GM18870 (cell line): ENCODE measurements at regions not wholly inside any gene's neighbourhood (a gene's known extent, or its start where the extent isn't known, plus 50 kb on each side); places are given as distances from the start of the nearest gene placed in this dataset.
"Not testable (repeated sequence)": the region's sequence is repeated elsewhere in the genome, so short reads cannot be mapped to it uniquely, and the experiment has no call there.

Experiments used
- ATAC-seq: cut with Tn5 transposase; IDR thresholded peaks from one replicate; pipeline ENCODE4 v1.9.1; 2021; ENCODE audit warnings: moderate library complexity; ENCODE audit not compliant: unreplicated experiment

- not testable (repeated sequence) for ATAC-seq
Observed at GRCh38 chr10:46740368-46740767, 161.4 kb downstream of the SYT15 start.

- ATAC-seq, result peak; percentile 6
Observed at GRCh38 chr10:46749003-46749402, 162.2 kb upstream of the PTPN20 start.

GRCh38 chr10:46749470-46749869 is 161.8 kb upstream of the PTPN20 start:
- peak; percentile 55 for ATAC-seq

GRCh38 chr10:46753763-46754162 is 157.5 kb upstream of the PTPN20 start:
- not testable (repeated sequence) for ATAC-seq

GRCh38 chr10:46761471-46761870 is 149.8 kb upstream of the PTPN20 start:
- peak; percentile 96 for ATAC-seq

- ATAC-seq, result not testable (repeated sequence)
Observed at GRCh38 chr10:46768515-46769291, 142.5 kb upstream of the PTPN20 start.

- not testable (repeated sequence) for ATAC-seq
Observed at GRCh38 chr10:46773178-46773896, 137.9 kb upstream of the PTPN20 start.

GRCh38 chr10:46773897-46774236 is 137.4 kb upstream of the PTPN20 start:
- not testable (repeated sequence) for ATAC-seq

GRCh38 chr10:46774366-46774765 is 136.9 kb upstream of the PTPN20 start:
- not testable (repeated sequence) for ATAC-seq

GRCh38 chr10:46774945-46775667 is 136.1 kb upstream of the PTPN20 start:
- ATAC-seq, result not testable (repeated sequence)

- ATAC-seq, result not testable (repeated sequence)
Observed at GRCh38 chr10:46775668-46776059, 135.6 kb upstream of the PTPN20 start.

GRCh38 chr10:46779571-46779970 is 131.7 kb upstream of the PTPN20 start:
- not testable (repeated sequence) for ATAC-seq

- not testable (repeated sequence) for ATAC-seq
Observed at GRCh38 chr10:46780164-46780563, 131.1 kb upstream of the PTPN20 start.

GRCh38 chr10:46781001-46781400 is 130.2 kb upstream of the PTPN20 start:
- ATAC-seq, result not testable (repeated sequence)

GRCh38 chr10:46782001-46782874 is 129.0 kb upstream of the PTPN20 start:
- ATAC-seq, result peak; percentile 62

GRCh38 chr10:46784665-46785064 is 126.6 kb upstream of the PTPN20 start:
- not testable (repeated sequence) for ATAC-seq

- ATAC-seq, result not testable (repeated sequence)
Observed at GRCh38 chr10:46786125-46786517, 125.1 kb upstream of the PTPN20 start.

- not testable (repeated sequence) for ATAC-seq
Observed at GRCh38 chr10:46786518-46787320, 124.5 kb upstream of the PTPN20 start.

- no peak for ATAC-seq
Observed at GRCh38 chr10:46787321-46787615, 124.0 kb upstream of the PTPN20 start.
